ENCODE measurements at regions not wholly inside any gene's neighbourhood (a gene's known extent, or its start where the extent isn't known, plus 50 kb on each side); places are given as distances from the start of the nearest gene placed in this dataset.

- intact Hi-C loops (cut with DNase I; ENCODE audit: low total_unique reads) (no loop called here), in situ Hi-C loops (cut with MboI; ENCODE audit: low pct_ligation_motif_present in 1 of 4, low pct_unique_long_range_greater_than_20kb in 1 of 4, low sequenced_read_pairs in 3 of 4) (no loop called here)
- no peak for DNase-seq
- 38 to 44% methylated on average over 1 to 2 of the region's 2 CpGs for WGBS, 2 donors (ENCODE audit: low coverage in 1 of 2)
- Histone ChIP-seq H3K36me3 (no peaks in the 10 kb centered on the region), H3K27ac (no peak overlapping the region), H3K4me1 (peaks cover 5 to 9% (median 7%) of the 10 kb centered on the region in 4 donors), H3K27me3 (peaks cover 7% of the 10 kb centered on the region), H3K9me3 (no peaks in the 10 kb centered on the region), H3K4me3 (no peak overlapping the region)
- TF ChIP-seq POLR2AphosphoS5 (IDR thresholded peaks at IDR 0.05) (no peak), POLR2A (IDR thresholded peaks at IDR 0.05) (no peak), CTCF (IDR thresholded peaks at IDR 0.05) (no peak), EP300 (IDR thresholded peaks at IDR 0.05; ENCODE audit: low read depth) (no peak)
Measured at GRCh38 chr15:93174836-93175235, 85.8 kb upstream of the RGMA start.

DNA sequence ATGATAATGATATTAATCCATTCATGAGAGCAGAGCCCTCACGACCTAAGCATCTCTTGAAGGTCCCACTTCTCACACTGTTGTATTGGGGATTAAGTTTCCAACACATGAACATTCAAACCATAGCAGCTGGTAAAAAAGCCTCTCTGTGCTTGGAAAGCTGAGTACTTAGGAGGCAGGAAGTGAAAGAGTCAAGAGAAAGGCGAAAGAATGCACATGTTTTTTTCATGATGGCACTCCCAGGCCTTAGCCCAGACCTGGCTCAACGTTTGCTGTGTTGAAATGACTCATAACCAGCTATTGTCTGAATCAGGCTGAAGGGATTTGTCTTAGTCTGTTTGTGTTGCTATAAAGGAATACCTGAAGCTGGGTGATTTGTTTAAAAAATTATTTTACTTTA, 84.4 kb upstream of the RGMA start:
- TF ChIP-seq POLR2AphosphoS5 (IDR thresholded peaks at IDR 0.05) (no peak), CTCF (IDR thresholded peaks at IDR 0.05) (no peak), POLR2A (IDR thresholded peaks at IDR 0.05) (no peak), EP300 (IDR thresholded peaks at IDR 0.05; ENCODE audit: low read depth) (no peak)
- Histone ChIP-seq H3K27ac (no peak overlapping the region), H3K9me3 (no peaks in the 10 kb centered on the region), H3K36me3 (no peaks in the 10 kb centered on the region), H3K4me1 (no peaks in the 10 kb centered on the region), H3K4me3 (no peak overlapping the region), H3K27me3 (peaks cover 7% of the 10 kb centered on the region)
- no peak for DNase-seq
- in situ Hi-C loops (cut with MboI; ENCODE audit: low pct_ligation_motif_present in 1 of 4, low pct_unique_long_range_greater_than_20kb in 1 of 4, low sequenced_read_pairs in 3 of 4) (no loop called here), intact Hi-C loops (cut with DNase I; ENCODE audit: low total_unique reads) (no loop called here)
- WGBS, 2 donors (ENCODE audit: low coverage in 1 of 2), result 53 to 63% methylated on average over 3 of the region's 3 CpGs

DNA sequence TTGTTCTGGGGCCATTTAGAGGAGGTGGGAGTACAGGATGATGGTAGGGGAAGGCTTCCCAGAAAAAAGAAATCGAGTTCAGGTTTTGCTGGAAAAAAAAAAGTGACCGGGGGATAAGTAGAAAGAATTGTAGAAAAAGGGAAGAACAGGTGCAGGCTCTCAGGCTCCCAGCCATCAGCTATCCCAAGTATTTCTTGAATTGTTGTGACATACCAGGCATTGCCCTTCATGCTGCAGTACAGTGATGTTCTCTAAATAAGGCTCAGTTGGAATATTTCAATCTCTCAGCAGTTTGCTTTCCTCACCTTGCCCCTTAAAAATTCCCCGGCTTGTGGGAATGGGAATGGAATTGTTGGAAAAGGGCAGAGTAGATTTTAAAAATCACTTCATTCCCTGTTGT, 82.5 kb upstream of the RGMA start:
- H3K27ac ChIP-seq, result no peak overlapping the region
- intact Hi-C loops (cut with DNase I; ENCODE audit: low total_unique reads) (no loop called here), in situ Hi-C loops (cut with MboI; ENCODE audit: low pct_ligation_motif_present in 1 of 4, low pct_unique_long_range_greater_than_20kb in 1 of 4, low sequenced_read_pairs in 3 of 4) (no loop called here)
- no peaks in the 10 kb centered on the region for H3K9me3 ChIP-seq
- TF ChIP-seq POLR2AphosphoS5 (IDR thresholded peaks at IDR 0.05) (no peak), POLR2A (IDR thresholded peaks at IDR 0.05) (no peak), EP300 (IDR thresholded peaks at IDR 0.05; ENCODE audit: low read depth) (no peak), CTCF (IDR thresholded peaks at IDR 0.05) (no peak)
- 69 to 81% methylated on average over 3 of the region's 3 CpGs for WGBS, 2 donors (ENCODE audit: low coverage in 1 of 2)
- no peaks in the 10 kb centered on the region for H3K36me3 ChIP-seq
- H3K4me1 ChIP-seq, result no peaks in the 10 kb centered on the region
- H3K4me3 ChIP-seq, result no peak overlapping the region
- no peak for DNase-seq
- peaks cover 7% of the 10 kb centered on the region for H3K27me3 ChIP-seq

- WGBS, 2 donors (ENCODE audit: low coverage in 1 of 2), result 69 to 95% methylated on average over 3 to 6 of the region's 6 CpGs
- intact Hi-C loops (cut with DNase I; ENCODE audit: low total_unique reads) (no loop called here), in situ Hi-C loops (cut with MboI; ENCODE audit: low pct_ligation_motif_present in 1 of 4, low pct_unique_long_range_greater_than_20kb in 1 of 4, low sequenced_read_pairs in 3 of 4) (no loop called here)
- no peak overlapping the region for H3K4me3 ChIP-seq
- no peaks in the 10 kb centered on the region for H3K4me1 ChIP-seq
- H3K36me3 ChIP-seq, result no peaks in the 10 kb centered on the region
- peaks cover 7% of the 10 kb centered on the region for H3K27me3 ChIP-seq
- DNase-seq, result no peak
- TF ChIP-seq CTCF (IDR thresholded peaks at IDR 0.05) (no peak), POLR2A (IDR thresholded peaks at IDR 0.05) (no peak), POLR2AphosphoS5 (IDR thresholded peaks at IDR 0.05) (no peak), EP300 (IDR thresholded peaks at IDR 0.05; ENCODE audit: low read depth) (no peak)
- no peaks in the 10 kb centered on the region for H3K9me3 ChIP-seq
- H3K27ac ChIP-seq, result no peak overlapping the region
Measured at GRCh38 chr15:93170329-93170728, 81.3 kb upstream of the RGMA start.
